Neural cell (in vitro differentiated cells): ENCODE measurements at regions not wholly inside any gene's neighbourhood (a gene's known extent, or its start where the extent isn't known, plus 50 kb on each side); places are given as distances from the start of the nearest gene placed in this dataset.

Experiments used
- H2AFZ ChIP-seq: fragments of 200-600, 300-800 bp; sonication (generic), shearing (Covaris generic); 2 replicates; pipeline ENCODE4 v1.6.0; 2014; ENCODE audit warnings: low read depth, mild to moderate bottlenecking, antibody characterized with exemption, low read length, moderate library complexity
- H3F3A ChIP-seq: fragments of 200-600 bp; shearing (Covaris generic); 2 replicates; pipeline ENCODE4 v1.6.1; 2016; ENCODE audit warnings: mild to moderate bottlenecking, moderate library complexity, mixed read lengths, antibody characterized with exemption, low read length; ENCODE audit not compliant: insufficient read depth, poor library complexity, severe bottlenecking
- H3K27ac ChIP-seq: fragments of 200-600, 300-800 bp; sonication (generic), shearing (Covaris generic); 2 replicates; pipeline ENCODE4 v1.5.1; 2014; ENCODE audit warnings: mild to moderate bottlenecking, low read length, moderate library complexity
- H3K27me3 ChIP-seq: fragments of 300-800, 200-600 bp; sonication (generic), shearing (Covaris generic); 2 replicates; pipeline ENCODE4 v1.6.0; 2014; ENCODE audit warnings: mild to moderate bottlenecking, low read depth, low read length, moderate library complexity; ENCODE audit not compliant: insufficient read depth
- H3K36me3 ChIP-seq: fragments of 300-800, 200-600 bp; sonication (generic), shearing (Covaris generic); 2 replicates; pipeline ENCODE4 v1.5.1; 2014; ENCODE audit warnings: mild to moderate bottlenecking, antibody characterized with exemption, low read length, moderate library complexity; ENCODE audit not compliant: insufficient read depth
- H3K4me2 ChIP-seq: fragments of 300-800, 200-600 bp; sonication (generic), shearing (Covaris generic); 2 replicates; pipeline ENCODE4 v1.6.0; 2014; ENCODE audit warnings: mild to moderate bottlenecking, low read length
- H3K4me3 ChIP-seq: fragments of 300-800, 200-600 bp; sonication (generic), shearing (Covaris generic); 2 replicates; pipeline ENCODE4 v1.5.1; 2014; ENCODE audit warnings: mild to moderate bottlenecking, low read length, moderate library complexity
- H3K79me2 ChIP-seq: fragments of 200-600 bp; shearing (Covaris generic); replicated peaks from 2 replicates; pipeline ENCODE4 v1.6.0; 2014; ENCODE audit warnings: mild to moderate bottlenecking, low read length, moderate library complexity; ENCODE audit not compliant: insufficient read depth
- H3K9ac ChIP-seq: fragments of 300-800, 200-600 bp; sonication (generic), shearing (Covaris generic); 2 replicates; pipeline ENCODE4 v1.6.1; 2016; ENCODE audit warnings: mild to moderate bottlenecking, low read length, mixed read lengths
- H3K9me2 ChIP-seq: fragments of 200-600 bp; shearing (Covaris generic); 2 replicates; pipeline ENCODE4 v1.6.1; 2016; ENCODE audit warnings: mild to moderate bottlenecking, low read length, mixed read lengths; ENCODE audit not compliant: insufficient read depth
- H3K9me3 ChIP-seq: fragments of 200-600, 300-800 bp; sonication (generic), shearing (Covaris generic); 2 replicates; pipeline ENCODE4 v1.6.1; 2016; ENCODE audit warnings: mild to moderate bottlenecking, mixed run types, low read length, moderate library complexity, mixed read lengths
- H4K20me1 ChIP-seq: fragments of 200-600 bp; shearing (Covaris generic); 2 replicates; pipeline ENCODE4 v1.6.1; 2016; ENCODE audit warnings: mild to moderate bottlenecking, mixed run types; ENCODE audit not compliant: insufficient read depth
- EP300 ChIP-seq: fragments of 450-650 bp; conservative IDR thresholded peaks from 2 replicates; pipeline ENCODE4 v1.6.1; 2014; ENCODE audit warnings: antibody characterized with exemption, mild to moderate bottlenecking, moderate library complexity; ENCODE audit not compliant: poor library complexity, severe bottlenecking
- EZH2 ChIP-seq: fragments of 200-600, 300-800 bp; shearing (Covaris generic), sonication (generic); IDR thresholded peaks from 2 replicates; pipeline ENCODE4 v1.6.1; 2014; ENCODE audit warnings: antibody characterized with exemption, low read length, borderline replicate concordance, mild to moderate bottlenecking; ENCODE audit not compliant: insufficient read depth, poor library complexity, severe bottlenecking
- MXI1 ChIP-seq: fragments of 450-650 bp; conservative IDR thresholded peaks from 2 replicates; pipeline ENCODE4 v1.6.1; 2014; ENCODE audit warnings: antibody characterized with exemption, mild to moderate bottlenecking; ENCODE audit not compliant: poor library complexity, severe bottlenecking
- POLR2AphosphoS5 ChIP-seq: IDR thresholded peaks from 2 replicates; pipeline ENCODE4 v1.6.1; 2012
- RAD21 ChIP-seq: fragments of 450-650 bp; conservative IDR thresholded peaks from 2 replicates; pipeline ENCODE4 v1.6.1; 2014; ENCODE audit warnings: antibody characterized with exemption, mild to moderate bottlenecking, moderate library complexity
- REST ChIP-seq: IDR thresholded peaks from 2 replicates; pipeline ENCODE4 v1.6.1; 2012; ENCODE audit warnings: borderline replicate concordance
- SMC3 ChIP-seq: fragments of 450-650 bp; conservative IDR thresholded peaks from 2 replicates; pipeline ENCODE4 v1.6.1; 2014; ENCODE audit warnings: antibody characterized with exemption, mild to moderate bottlenecking, moderate library complexity; ENCODE audit not compliant: poor library complexity
- TAF1 ChIP-seq: IDR thresholded peaks from 2 replicates; pipeline ENCODE4 v1.6.1; 2012; ENCODE audit warnings: low read depth
- TF ChIP-seq, protein P1 (sequence below): fragments of 450-650 bp; IDR thresholded peaks from 2 replicates; pipeline ENCODE4 v1.5.1; 2014; ENCODE audit warnings: antibody characterized with exemption, mild to moderate bottlenecking, moderate library complexity; ENCODE audit not compliant: poor library complexity, severe bottlenecking

DNA sequence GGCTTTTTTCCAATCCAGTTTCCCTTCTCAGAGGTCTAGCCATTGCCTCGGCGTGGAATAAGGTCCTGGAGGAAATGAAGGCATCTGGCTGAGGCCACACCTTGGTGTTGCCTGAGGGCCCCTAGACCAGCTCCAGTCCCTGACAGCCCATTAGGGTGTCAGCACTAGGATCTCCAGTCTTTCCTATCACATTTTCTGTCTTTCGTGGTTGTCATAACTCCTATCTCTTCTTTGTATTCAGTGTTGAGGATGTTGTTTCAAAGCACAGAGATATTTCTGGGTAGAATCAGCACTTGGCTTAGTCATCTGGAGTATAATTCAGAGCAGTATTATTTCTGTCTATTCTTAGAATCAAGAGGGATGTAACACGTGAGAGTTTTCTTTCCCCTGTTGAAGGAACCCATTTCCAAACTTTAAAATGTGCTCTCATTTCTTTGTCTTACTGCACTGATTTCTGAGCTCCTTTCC is 844.3 kb downstream of the KCNT2 start:
- Histone ChIP-seq H3K9ac (no peak overlapping the region), H3K9me2 (no peaks in the 10 kb centered on the region), H3K79me2 (no peaks in the 10 kb centered on the region), H3K9me3 (no peaks in the 10 kb centered on the region), H4K20me1 (no peaks in the 10 kb centered on the region), H3K4me3 (no peak overlapping the region), H3K27me3 (no peaks in the 10 kb centered on the region), H3F3A (no peaks in the 10 kb centered on the region), H2AFZ (no peak overlapping the region), H3K27ac (no peak overlapping the region), H3K4me2 (no peak overlapping the region), H3K36me3 (no peaks in the 10 kb centered on the region)
- TF ChIP-seq TAF1 (no peak), EZH2 (no peak), EP300 (no peak), POLR2AphosphoS5 (no peak), SMC3 (no peak), MXI1 (no peak), RAD21 (no peak), REST (no peak)
- TF ChIP-seq, protein P1, sequence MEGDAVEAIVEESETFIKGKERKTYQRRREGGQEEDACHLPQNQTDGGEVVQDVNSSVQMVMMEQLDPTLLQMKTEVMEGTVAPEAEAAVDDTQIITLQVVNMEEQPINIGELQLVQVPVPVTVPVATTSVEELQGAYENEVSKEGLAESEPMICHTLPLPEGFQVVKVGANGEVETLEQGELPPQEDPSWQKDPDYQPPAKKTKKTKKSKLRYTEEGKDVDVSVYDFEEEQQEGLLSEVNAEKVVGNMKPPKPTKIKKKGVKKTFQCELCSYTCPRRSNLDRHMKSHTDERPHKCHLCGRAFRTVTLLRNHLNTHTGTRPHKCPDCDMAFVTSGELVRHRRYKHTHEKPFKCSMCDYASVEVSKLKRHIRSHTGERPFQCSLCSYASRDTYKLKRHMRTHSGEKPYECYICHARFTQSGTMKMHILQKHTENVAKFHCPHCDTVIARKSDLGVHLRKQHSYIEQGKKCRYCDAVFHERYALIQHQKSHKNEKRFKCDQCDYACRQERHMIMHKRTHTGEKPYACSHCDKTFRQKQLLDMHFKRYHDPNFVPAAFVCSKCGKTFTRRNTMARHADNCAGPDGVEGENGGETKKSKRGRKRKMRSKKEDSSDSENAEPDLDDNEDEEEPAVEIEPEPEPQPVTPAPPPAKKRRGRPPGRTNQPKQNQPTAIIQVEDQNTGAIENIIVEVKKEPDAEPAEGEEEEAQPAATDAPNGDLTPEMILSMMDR = no peak

DNA sequence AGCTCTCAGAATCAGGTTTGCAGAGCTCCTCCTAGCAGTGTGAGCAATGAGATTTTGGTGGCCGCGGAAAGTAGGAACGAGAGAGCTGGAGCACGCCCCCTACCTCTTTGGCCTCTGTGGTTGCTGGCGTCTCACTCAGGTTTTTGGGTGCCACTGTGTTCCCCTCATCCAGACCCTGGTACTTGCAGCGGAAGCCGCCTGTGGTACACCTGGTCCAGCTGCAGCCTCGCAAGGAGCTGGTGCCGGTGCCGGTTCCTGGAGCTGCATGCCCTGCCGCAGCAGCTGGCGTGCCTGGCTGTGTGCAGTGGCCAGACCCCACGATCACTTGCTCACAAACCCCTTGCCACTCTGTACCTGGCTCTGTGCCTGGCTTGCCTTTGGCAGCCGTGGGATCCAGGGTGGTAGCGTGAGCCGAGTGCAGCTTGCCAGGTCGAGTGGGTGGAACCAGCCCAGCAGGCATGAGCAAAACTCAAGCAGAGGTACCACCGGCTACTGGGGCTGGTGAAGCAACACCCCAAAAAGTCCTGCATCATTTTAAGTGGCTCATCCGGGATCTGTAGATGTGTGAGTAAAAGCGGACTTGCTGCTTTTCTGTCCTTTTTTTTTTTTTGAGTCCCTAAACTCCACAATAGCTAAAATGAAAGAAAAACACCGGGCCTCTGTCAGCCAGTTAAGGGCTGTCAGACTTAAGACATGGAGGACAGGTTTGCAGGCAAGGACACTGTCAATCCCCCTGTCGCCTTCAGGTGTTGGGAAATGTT is 844.9 kb downstream of the KCNT2 start:
- H2AFZ ChIP-seq = no peak overlapping the region
- TF ChIP-seq SMC3 (no peak), MXI1 (no peak), EZH2 (no peak), POLR2AphosphoS5 (no peak), EP300 (no peak), RAD21 (no peak), REST (no peak), TAF1 (no peak)
- TF ChIP-seq, protein P1 = no peak
- no peak overlapping the region for H3K4me3 ChIP-seq

More for the DNA sequence above, 844.9 kb downstream of the KCNT2 start:
- Histone ChIP-seq H3K27me3 (no peaks in the 10 kb centered on the region), H4K20me1 (no peaks in the 10 kb centered on the region), H3K36me3 (no peaks in the 10 kb centered on the region), H3K79me2 (no peaks in the 10 kb centered on the region), H3K9me3 (no peaks in the 10 kb centered on the region), H3K9me2 (no peaks in the 10 kb centered on the region), H3K9ac (no peak overlapping the region), H3K4me2 (no peak overlapping the region), H3F3A (no peaks in the 10 kb centered on the region), H3K27ac (no peak overlapping the region)
